Astrocyte of the cerebellum (primary cell): ENCODE measurements at regions not wholly inside any gene's neighbourhood (a gene's known extent, or its start where the extent isn't known, plus 50 kb on each side); places are given as distances from the start of the nearest gene placed in this dataset.
"Not testable (repeated sequence)": the region's sequence is repeated elsewhere in the genome, so short reads cannot be mapped to it uniquely, and the experiment has no call there.

Source experiments
- DNase-seq: peaks from one replicate; pipeline ENCODE4 v3.0.0-alpha.2; 2011; ENCODE audit warnings: low read depth
- H3K4me3 ChIP-seq: 2 replicates; pipeline ENCODE4 v1.5.1; 2011; ENCODE audit warnings: mild to moderate bottlenecking, low read depth, low read length, moderate library complexity
- in situ Hi-C: cut with HindIII; loops from 2 replicates; pipeline ENCODE4 v1.10.0; 2017; ENCODE audit warnings: low sequenced_read_pairs
- TF ChIP-seq, protein P1 (sequence below): IDR thresholded peaks from 2 replicates; pipeline ENCODE4 v1.5.1; 2012; ENCODE audit warnings: low read length, low read depth, moderate library complexity, mild to moderate bottlenecking; ENCODE audit errors: missing control alignments

- DNase-seq, result no peak
- TF ChIP-seq, protein P1, sequence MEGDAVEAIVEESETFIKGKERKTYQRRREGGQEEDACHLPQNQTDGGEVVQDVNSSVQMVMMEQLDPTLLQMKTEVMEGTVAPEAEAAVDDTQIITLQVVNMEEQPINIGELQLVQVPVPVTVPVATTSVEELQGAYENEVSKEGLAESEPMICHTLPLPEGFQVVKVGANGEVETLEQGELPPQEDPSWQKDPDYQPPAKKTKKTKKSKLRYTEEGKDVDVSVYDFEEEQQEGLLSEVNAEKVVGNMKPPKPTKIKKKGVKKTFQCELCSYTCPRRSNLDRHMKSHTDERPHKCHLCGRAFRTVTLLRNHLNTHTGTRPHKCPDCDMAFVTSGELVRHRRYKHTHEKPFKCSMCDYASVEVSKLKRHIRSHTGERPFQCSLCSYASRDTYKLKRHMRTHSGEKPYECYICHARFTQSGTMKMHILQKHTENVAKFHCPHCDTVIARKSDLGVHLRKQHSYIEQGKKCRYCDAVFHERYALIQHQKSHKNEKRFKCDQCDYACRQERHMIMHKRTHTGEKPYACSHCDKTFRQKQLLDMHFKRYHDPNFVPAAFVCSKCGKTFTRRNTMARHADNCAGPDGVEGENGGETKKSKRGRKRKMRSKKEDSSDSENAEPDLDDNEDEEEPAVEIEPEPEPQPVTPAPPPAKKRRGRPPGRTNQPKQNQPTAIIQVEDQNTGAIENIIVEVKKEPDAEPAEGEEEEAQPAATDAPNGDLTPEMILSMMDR, result no peak
- no peak overlapping the region for H3K4me3 ChIP-seq
- in situ Hi-C loops, result no loop called here
These were observed 133.7 kb downstream of the FAM53A start for GRCh38 chr4:1550122-1551070.

DNA sequence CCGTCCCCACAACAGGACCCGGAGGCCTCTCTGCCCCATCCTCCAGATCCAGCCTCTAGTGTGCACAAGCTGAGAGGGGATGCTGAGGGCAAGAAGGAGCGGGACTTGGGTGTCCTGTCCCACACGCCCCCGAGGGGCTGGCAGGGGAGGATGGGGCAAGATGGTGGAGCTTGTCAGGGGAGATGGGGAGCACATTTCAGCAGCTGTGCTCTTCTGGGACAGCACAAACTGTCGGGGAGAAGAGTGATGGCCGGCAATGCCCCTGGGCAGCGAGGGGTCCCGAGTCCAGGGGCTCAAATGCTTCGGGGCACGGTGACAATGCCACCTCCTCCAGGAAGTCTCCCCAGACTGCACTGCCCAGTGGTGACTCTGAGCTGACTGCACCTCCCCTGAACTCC is 134.5 kb downstream of the FAM53A start:
- TF ChIP-seq, protein P1, result no peak
- DNase-seq, result no peak
- in situ Hi-C loops, result no loop called here
- no peak overlapping the region for H3K4me3 ChIP-seq

DNA sequence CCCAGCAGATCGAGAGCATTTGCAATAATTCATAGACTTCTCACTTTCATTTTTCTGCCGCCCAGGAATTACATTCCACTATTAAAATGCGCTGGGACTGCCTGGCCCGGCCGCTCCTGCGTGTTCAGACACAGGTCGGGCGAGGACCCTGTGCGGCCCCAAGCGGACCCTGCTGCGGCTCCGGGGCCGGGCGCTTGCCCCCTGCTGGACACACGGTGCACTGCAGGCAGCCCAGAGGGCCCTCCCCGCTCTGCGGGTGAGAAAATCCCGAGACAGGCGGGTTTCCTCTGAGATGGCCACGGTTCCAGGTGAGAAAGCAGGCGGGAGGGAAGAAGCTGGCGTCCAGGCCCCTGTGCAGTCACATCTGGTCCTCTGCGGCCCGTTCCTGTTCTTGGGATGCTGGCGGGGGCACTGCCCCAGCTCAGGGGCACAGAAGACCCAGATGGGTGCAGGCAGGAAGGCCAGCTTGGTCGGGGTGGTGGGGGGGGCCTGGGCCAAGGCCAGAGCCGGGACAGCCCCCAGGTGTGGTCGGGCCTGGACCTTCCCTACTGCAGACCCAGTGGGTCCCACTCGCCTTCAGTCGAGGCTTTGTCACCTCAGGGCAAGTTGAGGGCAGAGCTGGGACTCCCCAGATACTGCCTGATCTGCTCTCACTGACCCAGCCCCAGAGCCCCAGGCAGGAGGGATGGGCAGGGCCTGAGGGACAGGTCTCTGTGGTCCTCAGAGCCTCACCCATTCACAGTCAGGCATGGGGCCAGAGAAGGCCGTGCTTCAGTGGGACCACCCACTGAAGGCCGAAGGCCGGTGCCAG is 135.1 kb downstream of the FAM53A start:
- DNase-seq, H3K4me3 ChIP-seq, in situ Hi-C loops: not testable (repeated sequence)
- TF ChIP-seq, protein P1, result peak; percentile 84

GRCh38 chr4:1547856-1548826 is 136.0 kb downstream of the FAM53A start:
- no peak overlapping the region for H3K4me3 ChIP-seq
- TF ChIP-seq, protein P1, result no peak

DNA sequence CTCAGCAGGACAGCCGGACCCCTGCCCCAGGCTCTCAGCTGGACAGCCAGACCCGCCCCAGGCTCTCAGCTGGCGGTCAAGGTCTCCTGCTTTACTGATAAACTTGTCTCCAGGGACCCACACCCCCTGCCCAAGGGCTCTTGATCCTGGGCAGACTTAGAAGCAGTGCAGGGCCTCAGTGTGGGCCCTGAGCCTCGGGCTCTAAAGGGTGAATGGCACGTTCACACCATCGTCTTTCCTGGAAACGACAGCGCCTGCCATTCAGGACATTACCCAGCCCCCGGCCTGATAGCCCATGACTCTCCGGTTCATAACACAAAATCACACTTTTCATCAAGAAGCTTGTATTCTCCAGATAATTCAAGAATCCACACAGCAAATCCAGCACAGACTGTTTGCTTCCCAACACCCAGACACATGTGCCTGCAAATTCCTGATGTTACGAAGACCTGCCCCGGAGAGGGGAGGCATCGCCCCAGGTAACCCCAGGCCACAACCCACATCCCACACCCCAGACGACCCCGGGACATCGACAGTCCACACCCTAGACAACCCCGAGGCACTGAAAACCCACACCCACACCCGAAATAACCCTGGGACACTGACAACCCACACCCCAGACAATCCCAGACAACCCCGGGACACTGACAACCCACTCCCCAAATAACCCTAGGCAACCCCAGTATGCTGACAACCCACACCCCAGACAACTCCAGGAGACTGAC is 136.8 kb downstream of the FAM53A start:
- no peak for DNase-seq
- TF ChIP-seq, protein P1, result no peak
- H3K4me3 ChIP-seq, result no peak overlapping the region
- in situ Hi-C loops, result no loop called here

More at GRCh38 chr4:1547856-1548826, 136.0 kb downstream of the FAM53A start:
- in situ Hi-C loops, result no loop called here
- DNase-seq, result no peak
